ENCODE measurements at regions not wholly inside any gene's neighbourhood (a gene's known extent, or its start where the extent isn't known, plus 50 kb on each side); places are given as distances from the start of the nearest gene placed in this dataset.

DNA sequence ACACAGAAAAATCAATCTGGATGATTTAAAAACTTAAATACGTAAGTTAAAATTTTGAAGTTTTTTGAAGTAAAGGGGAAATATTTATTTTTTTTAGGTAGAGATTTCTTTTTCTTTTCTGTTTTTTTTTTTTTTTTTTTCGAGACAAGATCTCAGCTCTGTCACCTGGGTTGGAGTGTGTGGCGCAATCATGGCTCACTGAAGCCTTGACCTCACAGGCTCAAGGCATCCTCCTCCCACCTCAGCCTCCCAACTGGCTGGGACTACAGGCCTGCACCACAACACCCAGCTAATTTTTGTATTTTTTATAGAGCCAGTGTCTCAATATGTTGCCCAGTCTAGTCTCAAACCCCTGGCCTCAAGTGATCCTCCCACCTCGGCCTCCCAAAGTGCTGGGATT lies 120.4 kb upstream of the CLDN10 start:
- no peak for TF ChIP-seq CTCF (IDR thresholded peaks at IDR 0.05 in 8 of 11, conservative IDR thresholded peaks at IDR 0.05 in 3 of 11)
- no peak for TF ChIP-seq POLR2A (IDR thresholded peaks at IDR 0.05)
- no peak for TF ChIP-seq POLR2AphosphoS5 (IDR thresholded peaks at IDR 0.05)
- H3K4me1 ChIP-seq, result no peaks in the 10 kb centered on the region
- H3K27me3 ChIP-seq (replicated peaks in 1 of 7), result no peaks in the 10 kb centered on the region
- intact Hi-C loops (cut with DNase I; ENCODE audit: low total_unique reads), result no loop called here
- no peak overlapping the region for H3K4me3 ChIP-seq
- no peaks in the 10 kb centered on the region for H3K9me3 ChIP-seq
- H3K36me3 ChIP-seq, result no peaks in the 10 kb centered on the region
- H3K27ac ChIP-seq, result no peak overlapping the region
- 79 to 90% (median 80%) methylated on average over 4 of the region's 4 CpGs for WGBS, 5 donors
- DNase-seq, result no peak

GRCh38 chr13:95433537-95433936 lies 119.0 kb upstream of the CLDN10 start:
- H3K27me3 ChIP-seq (replicated peaks in 1 of 7), result no peaks in the 10 kb centered on the region
- H3K27ac ChIP-seq, result no peak overlapping the region
- H3K4me3 ChIP-seq, result no peak overlapping the region
- H3K36me3 ChIP-seq, result no peaks in the 10 kb centered on the region
- H3K4me1 ChIP-seq, result no peaks in the 10 kb centered on the region
- intact Hi-C loops (cut with DNase I; ENCODE audit: low total_unique reads), result no loop called here
- 94 to 96% (median 95%) methylated on average over 21 of the region's 21 CpGs for WGBS, 5 donors
- H3K9me3 ChIP-seq, result no peaks in the 10 kb centered on the region
- DNase-seq, result no peak
- TF ChIP-seq POLR2AphosphoS5 (IDR thresholded peaks at IDR 0.05) (no peak), CTCF (IDR thresholded peaks at IDR 0.05 in 8 of 11, conservative IDR thresholded peaks at IDR 0.05 in 3 of 11) (no peak), POLR2A (IDR thresholded peaks at IDR 0.05) (no peak)

- TF ChIP-seq POLR2A (IDR thresholded peaks at IDR 0.05), result no peak
- TF ChIP-seq POLR2AphosphoS5 (IDR thresholded peaks at IDR 0.05), result no peak
- TF ChIP-seq CTCF (IDR thresholded peaks at IDR 0.05 in 8 of 11, conservative IDR thresholded peaks at IDR 0.05 in 3 of 11), result no peak
- intact Hi-C loops (cut with DNase I; ENCODE audit: low total_unique reads), result no loop called here
- Histone ChIP-seq H3K9me3 (no peaks in the 10 kb centered on the region), H3K4me1 (no peaks in the 10 kb centered on the region), H3K27ac (no peak overlapping the region), H3K36me3 (no peaks in the 10 kb centered on the region), H3K4me3 (no peak overlapping the region), H3K27me3 (replicated peaks in 1 of 7) (no peaks in the 10 kb centered on the region)
- no peak for DNase-seq
Observed at GRCh38 chr13:95434111-95434510, 118.4 kb upstream of the CLDN10 start.

GRCh38 chr13:95437561-95437960 lies 115.0 kb upstream of the CLDN10 start:
- Histone ChIP-seq H3K27ac (no peak overlapping the region), H3K36me3 (no peaks in the 10 kb centered on the region), H3K9me3 (no peaks in the 10 kb centered on the region), H3K27me3 (replicated peaks in 1 of 7) (no peaks in the 10 kb centered on the region), H3K4me1 (no peaks in the 10 kb centered on the region), H3K4me3 (no peak overlapping the region)
- no peak for DNase-seq
- WGBS, 5 donors, result 76 to 90% (median 84%) methylated on average over 7 of the region's 7 CpGs
- intact Hi-C loops (cut with DNase I; ENCODE audit: low total_unique reads), result no loop called here
- no peak for TF ChIP-seq POLR2AphosphoS5 (IDR thresholded peaks at IDR 0.05)
- TF ChIP-seq CTCF (IDR thresholded peaks at IDR 0.05 in 8 of 11, conservative IDR thresholded peaks at IDR 0.05 in 3 of 11), result no peak
- TF ChIP-seq POLR2A (IDR thresholded peaks at IDR 0.05), result no peak

Data from spleen (tissue), 11 donors.